Activated CD4-positive, alpha-beta T cell treated with anti-CD3 and anti-CD28 coated beads, Interleukin-2, amount 10 ng/mL, durations not matched to agents 7 days and 5 days (primary cell): ENCODE measurements at regions not wholly inside any gene's neighbourhood (a gene's known extent, or its start where the extent isn't known, plus 50 kb on each side); places are given as distances from the start of the nearest gene placed in this dataset.
"Not testable (repeated sequence)": the region's sequence is repeated elsewhere in the genome, so short reads cannot be mapped to it uniquely, and the experiment has no call there.

Experiments used
- CTCF ChIA-PET: fragments of 350-600 bp; sonication (Branson Sonifier 250); formaldehyde crosslinking; loops from one replicate; lab custom pipeline; 2021; ENCODE audit warnings: antibody characterized with exemption; lab: Charles Lee
- POLR2A ChIA-PET: fragments of 350-600 bp; sonication (Branson Sonifier 250); formaldehyde crosslinking; loops from one replicate; lab custom pipeline; 2021; ENCODE audit warnings: antibody characterized with exemption; lab: Charles Lee
- DNase-seq: peaks from one replicate; pipeline ENCODE4 v3.0.0-alpha.2; 2020
- H3K27ac Mint-ChIP-seq: one replicate; pipeline ENCODE4 v1.8.0; 2021; ENCODE audit warnings: mild to moderate bottlenecking, moderate library complexity, mixed read lengths
- H3K27me3 Mint-ChIP-seq: one replicate; pipeline ENCODE4 v1.8.0; 2021; ENCODE audit warnings: mixed read lengths
- H3K36me3 Mint-ChIP-seq: one replicate; pipeline ENCODE4 v1.8.0; 2021; ENCODE audit warnings: low read depth, mixed read lengths
- H3K4me1 Mint-ChIP-seq: one replicate; pipeline ENCODE4 v1.8.0; 2021; ENCODE audit warnings: mixed read lengths
- H3K4me3 Mint-ChIP-seq: one replicate; pipeline ENCODE4 v1.8.0; 2021; ENCODE audit warnings: mild to moderate bottlenecking, moderate library complexity, mixed read lengths
- H3K9me3 Mint-ChIP-seq: one replicate; pipeline ENCODE4 v1.8.0; 2021; ENCODE audit warnings: mixed read lengths

GRCh38 chr14:83085725-83086124, 1552.1 kb upstream of the SEL1L start:
- no peaks in the 10 kb centered on the region for H3K27me3 Mint-ChIP-seq
- H3K36me3 Mint-ChIP-seq = no peaks in the 10 kb centered on the region

GRCh38 chr14:83091991-83092956, 1558.6 kb upstream of the SEL1L start:
- H3K36me3 Mint-ChIP-seq, H3K4me1 Mint-ChIP-seq, POLR2A ChIA-PET, H3K9me3 Mint-ChIP-seq, H3K4me3 Mint-ChIP-seq, H3K27ac Mint-ChIP-seq, DNase-seq, H3K27me3 Mint-ChIP-seq, CTCF ChIA-PET: not testable (repeated sequence)

More at GRCh38 chr14:83085725-83086124, 1552.1 kb upstream of the SEL1L start:
- Mint-ChIP-seq H3K27ac (no peak overlapping the region), H3K4me3 (no peak overlapping the region), H3K4me1 (no peaks in the 10 kb centered on the region), H3K9me3 (no peaks in the 10 kb centered on the region)
- POLR2A ChIA-PET = no interaction called here
- DNase-seq = no peak
- CTCF ChIA-PET = no interaction called here

- Mint-ChIP-seq H3K27ac (no peak overlapping the region), H3K9me3 (peaks cover 2% of the 10 kb centered on the region), H3K4me1 (no peaks in the 10 kb centered on the region), H3K36me3 (no peaks in the 10 kb centered on the region), H3K4me3 (no peak overlapping the region), H3K27me3 (no peaks in the 10 kb centered on the region)
- DNase-seq = no peak
- POLR2A ChIA-PET = no interaction called here
- CTCF ChIA-PET = no interaction called here
These were observed 1562.4 kb upstream of the SEL1L start for GRCh38 chr14:83096092-83096491.

- no peak overlapping the region for H3K27ac Mint-ChIP-seq
- no peak overlapping the region for H3K4me3 Mint-ChIP-seq
- no peaks in the 10 kb centered on the region for H3K36me3 Mint-ChIP-seq
- POLR2A ChIA-PET = no interaction called here
- H3K4me1 Mint-ChIP-seq = no peaks in the 10 kb centered on the region
- CTCF ChIA-PET = no interaction called here
- peaks cover 11% of the 10 kb centered on the region for H3K9me3 Mint-ChIP-seq
- H3K27me3 Mint-ChIP-seq = no peaks in the 10 kb centered on the region
- no peak for DNase-seq
These were observed 1568.2 kb upstream of the SEL1L start for GRCh38 chr14:83101846-83102245.

GRCh38 chr14:83118029-83118428, 1584.4 kb upstream of the SEL1L start:
- H3K27ac Mint-ChIP-seq = no peak overlapping the region
- no peaks in the 10 kb centered on the region for H3K4me1 Mint-ChIP-seq
- H3K36me3 Mint-ChIP-seq = no peaks in the 10 kb centered on the region
- no peak overlapping the region for H3K4me3 Mint-ChIP-seq
- DNase-seq = no peak
- CTCF ChIA-PET = no interaction called here
- no peaks in the 10 kb centered on the region for H3K9me3 Mint-ChIP-seq
- no peaks in the 10 kb centered on the region for H3K27me3 Mint-ChIP-seq
- POLR2A ChIA-PET = no interaction called here

GRCh38 chr14:83120187-83120586, 1586.5 kb upstream of the SEL1L start:
- no peaks in the 10 kb centered on the region for H3K4me1 Mint-ChIP-seq
- DNase-seq = no peak
- H3K36me3 Mint-ChIP-seq = no peaks in the 10 kb centered on the region
- CTCF ChIA-PET = no interaction called here
- H3K4me3 Mint-ChIP-seq = no peak overlapping the region
- no peak overlapping the region for H3K27ac Mint-ChIP-seq
- no peaks in the 10 kb centered on the region for H3K27me3 Mint-ChIP-seq
- H3K9me3 Mint-ChIP-seq = no peaks in the 10 kb centered on the region
- POLR2A ChIA-PET = no interaction called here

- no peaks in the 10 kb centered on the region for H3K27me3 Mint-ChIP-seq
- no peaks in the 10 kb centered on the region for H3K36me3 Mint-ChIP-seq
- H3K4me1 Mint-ChIP-seq = no peaks in the 10 kb centered on the region
- H3K9me3 Mint-ChIP-seq = peaks cover 5% of the 10 kb centered on the region
- no peak overlapping the region for H3K27ac Mint-ChIP-seq
- CTCF ChIA-PET = no interaction called here
- DNase-seq = no peak
- no peak overlapping the region for H3K4me3 Mint-ChIP-seq
- POLR2A ChIA-PET = no interaction called here
These were observed 1592.4 kb upstream of the SEL1L start for GRCh38 chr14:83126076-83126475.

GRCh38 chr14:83128783-83129182, 1595.1 kb upstream of the SEL1L start:
- ChIA-PET POLR2A (no interaction called here), CTCF (no interaction called here)
- Mint-ChIP-seq H3K4me3 (no peak overlapping the region), H3K4me1 (no peaks in the 10 kb centered on the region), H3K9me3 (peaks cover 5% of the 10 kb centered on the region), H3K36me3 (no peaks in the 10 kb centered on the region), H3K27ac (no peak overlapping the region), H3K27me3 (no peaks in the 10 kb centered on the region)
- no peak for DNase-seq

- Mint-ChIP-seq H3K27ac (no peak overlapping the region), H3K36me3 (no peaks in the 10 kb centered on the region), H3K9me3 (peaks cover 5% of the 10 kb centered on the region), H3K27me3 (no peaks in the 10 kb centered on the region), H3K4me3 (no peak overlapping the region), H3K4me1 (no peaks in the 10 kb centered on the region)
- ChIA-PET CTCF (no interaction called here), POLR2A (no interaction called here)
- no peak for DNase-seq
These were observed 1595.8 kb upstream of the SEL1L start for GRCh38 chr14:83129496-83129895.

GRCh38 chr14:83133981-83134645, 1600.5 kb upstream of the SEL1L start:
- H3K36me3 Mint-ChIP-seq = no peaks in the 10 kb centered on the region
- H3K27me3 Mint-ChIP-seq = no peaks in the 10 kb centered on the region
- ChIA-PET POLR2A (no interaction called here), CTCF (no interaction called here)
- H3K4me1 Mint-ChIP-seq = no peaks in the 10 kb centered on the region
- H3K27ac Mint-ChIP-seq = no peak overlapping the region
- H3K9me3 Mint-ChIP-seq = peaks cover 5% of the 10 kb centered on the region
- DNase-seq = no peak
- no peak overlapping the region for H3K4me3 Mint-ChIP-seq

GRCh38 chr14:83140756-83141155, 1607.1 kb upstream of the SEL1L start:
- H3K4me3 Mint-ChIP-seq = no peak overlapping the region
- peaks cover 7% of the 10 kb centered on the region for H3K9me3 Mint-ChIP-seq
- no peak overlapping the region for H3K27ac Mint-ChIP-seq
- no peaks in the 10 kb centered on the region for H3K4me1 Mint-ChIP-seq
- ChIA-PET CTCF (no interaction called here), POLR2A (no interaction called here)
- no peaks in the 10 kb centered on the region for H3K36me3 Mint-ChIP-seq
- no peaks in the 10 kb centered on the region for H3K27me3 Mint-ChIP-seq
- no peak for DNase-seq

- H3K9me3 Mint-ChIP-seq = peaks cover 19% of the 10 kb centered on the region
- H3K4me3 Mint-ChIP-seq = no peak overlapping the region
- no peaks in the 10 kb centered on the region for H3K27me3 Mint-ChIP-seq
- H3K4me1 Mint-ChIP-seq = no peaks in the 10 kb centered on the region
- no peaks in the 10 kb centered on the region for H3K36me3 Mint-ChIP-seq
- CTCF ChIA-PET = no interaction called here
- POLR2A ChIA-PET = no interaction called here
- DNase-seq = no peak
- H3K27ac Mint-ChIP-seq = no peak overlapping the region
These were observed 1613.4 kb upstream of the SEL1L start for GRCh38 chr14:83147006-83147405.

- no peaks in the 10 kb centered on the region for H3K4me1 Mint-ChIP-seq
- ChIA-PET CTCF (no interaction called here), POLR2A (no interaction called here)
- H3K36me3 Mint-ChIP-seq = no peaks in the 10 kb centered on the region
- DNase-seq = no peak
- H3K27ac Mint-ChIP-seq = no peak overlapping the region
- peaks cover 16% of the 10 kb centered on the region for H3K9me3 Mint-ChIP-seq
- H3K27me3 Mint-ChIP-seq = no peaks in the 10 kb centered on the region
- H3K4me3 Mint-ChIP-seq = no peak overlapping the region
These were observed 1617.9 kb upstream of the SEL1L start for GRCh38 chr14:83151571-83151970.
